ELR (cell line): ENCODE measurements at regions not wholly inside any gene's neighbourhood (a gene's known extent, or its start where the extent isn't known, plus 50 kb on each side); places are given as distances from the start of the nearest gene placed in this dataset.
"Not testable (repeated sequence)": the region's sequence is repeated elsewhere in the genome, so short reads cannot be mapped to it uniquely, and the experiment has no call there.

Experiments
- DNase-seq: peaks from one replicate; pipeline ENCODE4 v3.0.0-alpha.2; 2015; ENCODE audit warnings: low read depth

- DNase-seq, result no peak
Measured at GRCh38 chr9:1919229-1919628, 95.9 kb upstream of the SMARCA2 start.

DNA sequence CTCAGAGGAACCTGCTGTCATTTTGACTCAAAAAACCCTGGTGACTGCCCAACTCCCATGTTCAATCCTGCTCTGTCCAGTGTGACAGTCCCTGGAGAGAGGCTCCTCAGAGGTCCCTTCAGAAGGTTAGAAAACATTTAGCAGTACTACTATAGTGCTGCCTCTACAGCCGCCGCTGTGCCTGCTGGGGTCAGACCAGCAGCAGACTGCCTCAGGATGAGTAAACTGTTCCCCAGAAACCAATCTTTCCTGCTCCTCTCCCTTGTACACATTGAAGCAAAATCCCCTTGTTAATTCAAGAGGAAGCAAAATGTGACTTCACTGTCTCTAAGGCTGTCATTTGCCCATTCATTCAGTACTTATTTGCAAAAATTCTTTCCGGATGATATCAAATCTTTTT lies 94.8 kb upstream of the SMARCA2 start:
- DNase-seq, result no peak

DNA sequence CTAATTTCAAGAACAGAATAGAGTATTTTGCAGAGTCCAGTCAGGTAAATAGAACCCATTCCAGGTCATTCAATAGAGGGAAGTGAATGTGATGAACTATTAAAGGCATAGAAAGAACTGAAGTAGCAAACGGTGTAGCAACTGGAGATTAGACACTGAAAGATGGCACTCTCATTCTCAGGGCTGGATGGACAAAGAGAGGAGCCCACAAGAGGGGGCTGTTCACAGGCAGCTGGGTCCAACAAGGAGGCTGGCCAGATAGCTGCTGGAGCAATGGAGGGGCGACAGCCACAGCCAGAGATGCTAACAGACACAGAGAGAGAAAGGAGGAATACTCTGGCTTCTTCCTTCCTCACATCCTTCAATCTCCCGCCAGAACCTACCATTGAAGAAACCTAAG lies 93.1 kb upstream of the SMARCA2 start:
- DNase-seq, result peak; percentile 3

DNA sequence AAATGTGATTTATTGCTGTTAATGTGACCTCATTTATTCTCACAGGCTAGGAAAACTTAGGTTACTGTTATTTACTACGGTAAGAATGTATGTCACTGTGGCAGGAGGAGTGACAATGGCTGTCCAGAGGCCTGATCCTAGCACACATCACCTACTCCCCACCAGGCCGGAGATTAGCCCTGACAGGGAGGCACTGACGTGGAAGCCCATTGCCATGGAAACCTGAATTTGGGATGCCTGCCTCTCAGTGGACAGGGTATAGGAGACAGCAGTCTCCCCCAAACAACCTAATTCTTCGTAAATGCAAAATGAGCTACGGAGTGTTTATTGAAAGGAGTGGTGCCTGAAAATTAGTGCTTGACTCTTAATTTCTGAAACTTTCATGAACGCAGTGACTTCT lies 87.6 kb upstream of the SMARCA2 start:
- DNase-seq, result no peak

GRCh38 chr9:1929134-1929533 lies 86.0 kb upstream of the SMARCA2 start:
- no peak for DNase-seq

DNA sequence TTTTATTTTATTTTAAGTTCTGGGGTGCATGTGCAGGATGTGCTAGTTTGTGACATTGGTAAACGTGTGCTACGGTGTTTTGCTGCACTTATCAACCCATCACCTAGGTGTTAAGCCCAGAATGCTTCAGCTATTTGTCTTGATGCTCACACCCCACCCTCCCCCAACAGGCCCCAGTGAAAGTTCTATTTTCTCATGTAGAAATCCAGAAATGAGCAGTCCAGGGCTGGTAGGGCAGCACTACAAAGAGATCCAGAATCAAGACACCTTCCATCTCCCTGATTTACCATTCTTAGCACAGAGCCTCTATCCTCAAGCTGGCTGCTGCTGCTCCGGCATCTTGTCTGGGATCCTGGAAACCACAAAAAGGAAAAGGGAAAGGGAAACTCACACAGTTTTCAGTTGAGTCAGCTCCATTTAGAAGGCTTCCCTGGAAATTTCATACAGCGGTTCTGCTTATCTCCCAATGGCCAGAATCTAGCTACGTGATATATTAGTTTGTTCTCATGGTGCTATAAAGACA lies 85.4 kb upstream of the SMARCA2 start:
- no peak for DNase-seq

DNA sequence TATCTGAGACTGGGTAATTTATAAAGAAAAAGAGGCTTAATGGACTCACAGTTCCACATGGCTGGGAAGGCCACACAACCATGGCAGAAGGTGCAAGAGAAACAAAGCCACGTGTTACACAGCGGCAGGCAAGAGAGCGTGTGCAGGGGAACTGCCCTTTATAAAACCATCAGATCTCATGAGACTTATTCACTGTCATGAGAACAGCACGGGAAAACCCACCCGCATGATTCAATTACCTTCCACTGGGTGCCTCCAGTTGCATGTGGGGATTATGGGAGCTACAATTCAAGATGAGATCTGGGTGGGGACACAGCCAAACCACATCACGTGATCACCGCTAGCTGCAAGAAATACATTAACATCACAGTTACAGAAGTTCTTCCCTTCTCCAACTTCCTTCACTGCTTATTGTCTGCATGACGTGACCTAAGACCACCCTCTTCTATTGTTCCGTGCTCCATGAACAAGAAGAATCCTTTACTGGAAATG lies 84.9 kb upstream of the SMARCA2 start:
- not testable (repeated sequence) for DNase-seq

DNA sequence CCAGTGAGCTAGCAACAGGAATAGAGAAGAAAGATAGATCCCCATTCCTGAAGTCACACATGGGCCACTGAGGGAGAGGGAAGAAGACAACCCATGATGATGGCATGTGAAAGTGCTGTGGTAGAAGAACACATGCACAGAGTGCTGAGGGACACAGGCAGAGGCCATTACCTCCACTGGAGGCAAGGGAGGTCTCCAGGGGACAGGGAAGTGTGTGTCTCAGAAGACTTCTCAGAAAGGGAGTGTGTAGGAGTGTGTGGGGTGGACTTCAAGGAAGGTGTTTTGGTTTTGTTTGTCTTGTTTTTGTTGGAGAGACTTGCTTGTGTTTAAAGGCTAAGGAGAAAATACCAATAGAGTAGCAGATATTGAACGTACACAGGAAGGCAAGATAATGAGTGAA lies 77.0 kb upstream of the SMARCA2 start:
- DNase-seq, result no peak

DNA sequence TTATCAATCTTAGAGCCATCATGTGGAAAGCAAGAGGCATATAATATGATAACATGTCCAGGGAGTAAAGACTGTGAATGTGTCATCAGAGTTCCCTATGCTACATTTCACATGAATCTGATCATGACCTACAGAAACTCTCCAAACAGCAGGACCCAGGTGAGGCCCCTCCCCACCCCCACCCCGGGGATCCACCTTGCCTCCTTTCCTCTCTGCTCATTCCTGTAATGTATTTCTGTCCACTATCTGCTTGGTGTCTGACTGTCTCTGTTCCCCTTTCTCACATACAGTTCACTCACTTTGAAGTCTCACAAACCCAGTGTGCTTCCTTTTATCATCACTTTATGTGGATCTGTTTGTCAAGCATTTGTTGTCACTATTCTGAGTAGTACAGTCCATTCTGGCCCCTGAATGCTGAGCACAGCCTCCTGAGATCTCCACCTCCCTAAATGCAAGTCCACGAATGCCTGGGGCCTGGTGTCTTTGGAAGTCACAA lies 76.4 kb upstream of the SMARCA2 start:
- DNase-seq, result no peak

GRCh38 chr9:1939466-1939865 lies 75.7 kb upstream of the SMARCA2 start:
- no peak for DNase-seq

GRCh38 chr9:1939926-1940368 lies 75.2 kb upstream of the SMARCA2 start:
- peak; percentile 36 for DNase-seq

DNA sequence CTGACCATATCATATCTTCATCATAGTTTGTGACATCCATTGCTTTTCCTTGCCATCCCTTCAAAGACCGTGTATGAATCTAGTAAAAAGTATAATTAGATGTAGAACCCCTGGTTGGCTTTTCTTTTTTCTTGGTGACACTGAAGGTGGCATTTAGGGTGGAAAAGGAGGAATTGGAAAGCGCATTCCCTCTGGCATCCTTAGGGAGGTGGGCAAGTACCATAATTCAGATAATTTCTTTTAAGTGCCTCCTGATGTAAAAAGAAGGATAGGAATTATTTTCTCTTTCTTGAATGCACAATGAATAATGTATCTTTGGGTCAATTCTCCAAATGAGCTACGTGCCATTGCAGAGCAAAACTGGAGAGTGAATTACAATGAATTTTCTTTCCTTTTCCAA lies 73.2 kb upstream of the SMARCA2 start:
- DNase-seq, result no peak

GRCh38 chr9:1946526-1947283 lies 68.4 kb upstream of the SMARCA2 start:
- DNase-seq, result no peak

DNA sequence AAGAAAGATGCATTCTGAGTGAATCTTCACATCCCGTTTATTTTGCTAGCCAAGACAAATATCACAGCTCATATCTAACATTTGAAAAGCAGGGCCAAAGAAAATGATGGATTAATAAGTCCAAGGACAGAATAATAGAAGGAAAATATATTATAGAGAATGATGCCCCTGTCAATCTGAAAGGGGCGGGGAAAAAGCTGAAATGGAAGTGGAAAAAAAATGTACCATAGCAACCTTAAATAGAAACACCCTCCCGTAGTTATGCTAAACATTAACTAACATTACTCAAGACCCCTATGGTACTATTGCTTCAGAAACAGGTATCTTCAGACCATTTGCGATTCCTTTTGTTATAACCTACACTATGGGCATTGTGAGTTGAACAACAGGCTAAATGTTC lies 67.7 kb upstream of the SMARCA2 start:
- DNase-seq, result no peak

DNA sequence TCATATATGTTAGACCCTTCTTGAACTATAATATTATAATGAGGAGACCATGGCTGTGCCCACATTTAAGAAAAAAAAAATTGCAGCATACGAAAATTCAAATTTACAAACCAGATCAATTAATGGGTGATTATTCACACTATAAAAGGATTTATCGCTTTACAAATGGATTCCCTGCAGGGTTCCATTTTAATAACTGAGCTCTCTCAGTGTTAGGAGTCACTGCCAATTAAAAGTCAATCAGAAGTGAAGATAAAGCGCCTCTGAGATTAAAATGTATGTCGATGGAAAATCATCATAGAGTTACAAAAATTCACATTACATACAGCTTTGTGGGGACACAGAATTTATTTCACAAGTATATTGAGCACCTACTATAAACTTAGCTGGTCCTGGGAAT lies 66.6 kb upstream of the SMARCA2 start:
- DNase-seq, result no peak

- no peak for DNase-seq
Measured at GRCh38 chr9:1951446-1951845, 63.7 kb upstream of the SMARCA2 start.

DNA sequence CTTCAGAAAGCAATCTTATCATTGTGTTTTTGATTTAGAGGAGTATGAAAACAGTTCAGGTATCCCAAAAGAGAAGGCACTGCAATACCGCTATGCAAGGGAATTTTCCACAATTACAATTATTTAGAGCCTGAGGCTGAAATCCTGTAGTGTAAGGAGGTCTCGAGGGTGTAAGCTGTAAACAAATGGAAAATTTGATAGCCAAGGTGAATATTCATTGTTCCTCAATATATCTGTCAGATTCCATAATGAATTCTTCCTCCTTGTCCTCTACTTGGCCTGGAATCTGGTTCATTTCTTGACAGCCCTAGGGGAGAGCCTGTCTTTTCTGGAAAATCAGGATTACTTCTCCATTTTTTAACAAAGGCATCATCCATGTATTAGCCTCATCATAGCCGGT lies 63.1 kb upstream of the SMARCA2 start:
- DNase-seq, result no peak

GRCh38 chr9:1954238-1954637 lies 60.9 kb upstream of the SMARCA2 start:
- no peak for DNase-seq

DNA sequence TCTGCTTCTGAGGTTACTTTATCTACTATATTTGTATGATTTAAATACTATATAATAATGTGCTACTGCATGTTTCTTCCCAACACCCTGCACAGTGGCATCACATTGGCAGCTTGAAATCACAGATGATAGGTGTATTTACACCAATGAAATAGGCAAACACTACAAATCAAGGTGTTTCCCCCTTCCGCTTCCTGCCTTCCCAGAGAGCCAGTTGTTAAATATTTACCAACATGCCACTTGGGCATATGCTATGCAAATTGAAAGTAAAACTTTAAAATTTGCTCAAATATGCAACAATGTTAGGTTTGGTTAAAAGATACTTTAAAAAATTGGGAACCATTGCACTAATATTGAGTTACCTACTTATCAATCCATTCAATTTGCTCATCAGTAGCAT lies 58.2 kb upstream of the SMARCA2 start:
- DNase-seq, result no peak

DNA sequence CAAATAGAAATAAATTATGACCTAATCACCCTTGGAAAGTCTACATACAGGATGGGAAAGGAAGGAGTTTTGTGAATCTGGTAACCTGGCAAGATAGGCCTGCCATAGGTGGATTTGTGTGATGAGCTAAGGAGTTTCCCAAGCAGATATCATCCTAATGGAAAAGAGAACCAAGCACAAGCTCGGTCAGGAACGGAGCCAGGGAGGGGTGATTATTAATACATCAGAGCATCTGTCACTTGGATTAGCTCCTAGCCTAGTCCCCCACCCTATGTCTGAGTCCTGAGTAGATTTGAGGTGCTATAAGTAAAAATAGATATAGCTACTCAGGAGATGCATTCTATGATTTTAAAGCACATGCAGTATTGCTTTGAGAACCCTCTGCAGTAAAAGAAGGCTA lies 57.3 kb upstream of the SMARCA2 start:
- no peak for DNase-seq

DNA sequence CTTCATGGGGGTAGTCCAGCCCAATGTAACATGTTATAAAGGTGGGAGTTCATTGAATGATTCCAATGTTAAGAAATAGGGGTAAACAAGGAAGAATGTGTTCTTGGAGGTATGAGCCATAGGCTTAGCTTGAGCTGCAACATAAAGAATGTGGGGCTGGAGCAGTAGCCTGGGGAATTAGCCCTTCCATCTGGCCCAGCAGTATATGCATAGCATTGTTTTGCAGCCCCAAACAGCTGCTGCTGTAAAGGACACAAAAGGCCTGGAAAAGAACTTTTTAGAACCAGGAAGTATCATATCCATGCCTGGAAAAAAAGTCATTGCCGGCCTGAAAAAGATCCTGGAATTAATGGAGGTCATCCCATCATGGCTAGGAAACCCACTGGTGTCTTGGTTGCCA lies 55.8 kb upstream of the SMARCA2 start:
- no peak for DNase-seq

- no peak for DNase-seq
Measured at GRCh38 chr9:1960342-1961042, 54.7 kb upstream of the SMARCA2 start.

GRCh38 chr9:1962122-1962521 lies 53.0 kb upstream of the SMARCA2 start:
- DNase-seq, result no peak
